AG09319 (cell line): ENCODE measurements at regions not wholly inside any gene's neighbourhood (a gene's known extent, or its start where the extent isn't known, plus 50 kb on each side); places are given as distances from the start of the nearest gene placed in this dataset.

Experiments used
- DNase-seq: peaks from one replicate; pipeline ENCODE4 v3.0.0-alpha.2; 2010; ENCODE audit warnings: low read depth; ENCODE audit errors: extremely low read depth
- CTCF ChIP-seq: IDR thresholded peaks from 2 replicates; pipeline ENCODE4 v1.5.1; 2011; ENCODE audit warnings: low read depth, mild to moderate bottlenecking, inconsistent platforms, low read length, moderate library complexity

GRCh38 chr19:5397804-5398692, 57.2 kb upstream of the ZNRF4 start:
- no peak for TF ChIP-seq CTCF
- no peak for DNase-seq

- TF ChIP-seq CTCF, result no peak
- DNase-seq, result no peak
Measured at GRCh38 chr19:5398693-5399057, 56.5 kb upstream of the ZNRF4 start.

- TF ChIP-seq CTCF, result no peak
- peak; percentile 52 for DNase-seq
Measured at GRCh38 chr19:5403968-5404640, 51.1 kb upstream of the ZNRF4 start.
